Peyer's patch (tissue), 4 donors: ENCODE measurements at regions not wholly inside any gene's neighbourhood (a gene's known extent, or its start where the extent isn't known, plus 50 kb on each side); places are given as distances from the start of the nearest gene placed in this dataset.

Source experiments
- POLR2A ChIP-seq, 2 donors: fragments of 450-650 bp; IDR thresholded peaks; one replicate each; pipeline ENCODE4 v1.5.1; 2017; ENCODE audit warnings: antibody characterized with exemption in 2 of 2, mild to moderate bottlenecking in 2 of 2, moderate library complexity in 2 of 2
- TF ChIP-seq, protein P1 (sequence below), 6 experiments: fragments of 450-650 bp in 4 of 6; fragments of 200-600 bp in 2 of 6; sonication (generic) in 1 of 6; IDR thresholded peaks; one replicate each; pipeline ENCODE4 v1.5.1; 2017 to 2019; ENCODE audit warnings: antibody characterized with exemption in 6 of 6, mild to moderate bottlenecking in 3 of 6, moderate library complexity in 1 of 6

DNA sequence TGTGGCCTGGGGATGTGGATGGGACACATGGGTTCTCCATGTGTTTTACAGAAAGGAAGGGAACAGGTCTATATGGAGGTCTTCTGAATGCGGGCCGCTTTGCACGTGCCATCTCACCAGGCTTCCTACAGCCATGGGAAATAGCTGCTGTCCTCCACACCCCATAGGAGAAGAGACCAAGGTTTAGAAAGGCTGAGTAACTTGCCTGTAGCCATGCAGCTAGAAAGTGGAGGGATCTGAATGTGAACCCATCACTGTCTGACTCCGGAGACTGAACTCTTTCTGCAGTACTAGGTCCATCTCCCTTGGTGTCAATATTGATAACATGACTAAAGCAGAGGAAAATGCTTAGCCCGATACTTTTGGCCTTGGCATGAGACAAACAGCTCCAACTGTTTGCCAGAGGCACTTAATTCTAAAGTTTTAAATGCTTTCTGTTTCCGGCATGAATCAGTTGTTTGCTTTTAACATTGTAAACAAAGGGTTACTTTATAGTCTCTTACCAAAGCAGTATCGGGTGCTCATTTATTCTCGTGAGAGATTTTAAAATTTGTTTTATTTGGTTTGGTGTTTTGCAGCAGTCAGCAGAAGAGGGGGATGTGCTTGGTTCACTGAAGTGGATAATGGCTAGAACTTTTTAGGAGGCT is 64.8 kb upstream of the LOXL4 start:
- TF ChIP-seq, protein P1, sequence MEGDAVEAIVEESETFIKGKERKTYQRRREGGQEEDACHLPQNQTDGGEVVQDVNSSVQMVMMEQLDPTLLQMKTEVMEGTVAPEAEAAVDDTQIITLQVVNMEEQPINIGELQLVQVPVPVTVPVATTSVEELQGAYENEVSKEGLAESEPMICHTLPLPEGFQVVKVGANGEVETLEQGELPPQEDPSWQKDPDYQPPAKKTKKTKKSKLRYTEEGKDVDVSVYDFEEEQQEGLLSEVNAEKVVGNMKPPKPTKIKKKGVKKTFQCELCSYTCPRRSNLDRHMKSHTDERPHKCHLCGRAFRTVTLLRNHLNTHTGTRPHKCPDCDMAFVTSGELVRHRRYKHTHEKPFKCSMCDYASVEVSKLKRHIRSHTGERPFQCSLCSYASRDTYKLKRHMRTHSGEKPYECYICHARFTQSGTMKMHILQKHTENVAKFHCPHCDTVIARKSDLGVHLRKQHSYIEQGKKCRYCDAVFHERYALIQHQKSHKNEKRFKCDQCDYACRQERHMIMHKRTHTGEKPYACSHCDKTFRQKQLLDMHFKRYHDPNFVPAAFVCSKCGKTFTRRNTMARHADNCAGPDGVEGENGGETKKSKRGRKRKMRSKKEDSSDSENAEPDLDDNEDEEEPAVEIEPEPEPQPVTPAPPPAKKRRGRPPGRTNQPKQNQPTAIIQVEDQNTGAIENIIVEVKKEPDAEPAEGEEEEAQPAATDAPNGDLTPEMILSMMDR (IDR thresholded peaks at IDR 0.05) = no peak
- no peak for TF ChIP-seq POLR2A (IDR thresholded peaks at IDR 0.05)
